CD14-positive monocyte (primary cell): ENCODE measurements at regions not wholly inside any gene's neighbourhood (a gene's known extent, or its start where the extent isn't known, plus 50 kb on each side); places are given as distances from the start of the nearest gene placed in this dataset.

Source experiments
- DNase-seq, 3 donors: peaks; one replicate each; pipeline ENCODE4 v3.0.0-alpha.2; 2011 to 2022
- H2AFZ ChIP-seq: 2 replicates; pipeline ENCODE4 v1.6.0; 2012; ENCODE audit warnings: mild to moderate bottlenecking, low read depth, low read length, inconsistent platforms; ENCODE audit not compliant: insufficient read depth, poor library complexity, severe bottlenecking
- H3K27ac ChIP-seq, 2 donors: 1 replicate in 1 of 2; 2 replicates in 1 of 2; pipeline ENCODE4 v1.5.1; 2012 to 2013; ENCODE audit warnings: low read length in 2 of 2, control low read depth in 1 of 2, inconsistent platforms in 1 of 2, low read depth in 1 of 2, mild to moderate bottlenecking in 1 of 2
- H3K27me3 ChIP-seq, 2 donors: one replicate each; pipeline versions ENCODE4 v1.6.0 to v1.6.1; 2011 to 2013; ENCODE audit warnings: low read length in 2 of 2; ENCODE audit not compliant: control insufficient read depth in 2 of 2, insufficient read depth in 2 of 2
- H3K36me3 ChIP-seq, 2 donors: replicated peaks in 1 of 2; 1 replicate in 1 of 2; 2 replicates in 1 of 2; pipeline versions ENCODE4 v1.5.1 to v1.6.1; 2012 to 2013; ENCODE audit warnings: low read length in 2 of 2, control low read depth in 1 of 2, inconsistent platforms in 1 of 2, mild to moderate bottlenecking in 1 of 2; ENCODE audit not compliant: insufficient read depth in 2 of 2, control insufficient read depth in 1 of 2
- H3K4me1 ChIP-seq, 2 donors: 1 replicate in 1 of 2; 2 replicates in 1 of 2; pipeline versions ENCODE4 v1.5.1 to v1.6.1; 2012 to 2013; ENCODE audit warnings: low read length in 2 of 2, control low read depth in 1 of 2, inconsistent platforms in 1 of 2, mild to moderate bottlenecking in 1 of 2, moderate library complexity in 1 of 2; ENCODE audit not compliant: insufficient read depth in 2 of 2, control insufficient read depth in 1 of 2
- H3K4me2 ChIP-seq: replicated peaks from 2 replicates; pipeline ENCODE3; 2012; ENCODE audit warnings: low read length, moderate library complexity, mild to moderate bottlenecking; ENCODE audit not compliant: poor library complexity, severe bottlenecking; ENCODE audit errors: extremely low read depth
- H3K4me3 ChIP-seq, 3 experiments: fragments of 200-600 bp in 1 of 3; sonication (generic) in 1 of 3; replicated peaks in 1 of 3; 1 replicate in 2 of 3; 2 replicates in 1 of 3; pipeline ENCODE4 v1.5.1; 2011 to 2013; ENCODE audit warnings: low read length in 3 of 3, mild to moderate bottlenecking in 3 of 3, control low read depth in 2 of 3, low read depth in 2 of 3, inconsistent platforms in 1 of 3, moderate library complexity in 1 of 3
- H3K79me2 ChIP-seq: 2 replicates; pipeline ENCODE4 v1.6.0; 2012; ENCODE audit warnings: mild to moderate bottlenecking, control low read depth, inconsistent platforms, low read length, moderate library complexity; ENCODE audit not compliant: insufficient read depth
- H3K9ac ChIP-seq: 2 replicates; pipeline ENCODE4 v1.6.0; 2017; ENCODE audit warnings: low read length, mild to moderate bottlenecking; ENCODE audit not compliant: insufficient read depth, poor library complexity, severe bottlenecking
- H3K9me3 ChIP-seq, 2 donors: replicated peaks in 1 of 2; 1 replicate in 1 of 2; 2 replicates in 1 of 2; pipeline versions ENCODE4 v1.5.1 to v1.6.1; 2012 to 2013; ENCODE audit warnings: low read length in 2 of 2, control low read depth in 1 of 2; ENCODE audit not compliant: control insufficient read depth in 1 of 2, insufficient read depth in 1 of 2
- H4K20me1 ChIP-seq: 2 replicates; pipeline ENCODE4 v1.6.0; 2012; ENCODE audit warnings: mild to moderate bottlenecking, low read length, control low read depth, moderate library complexity; ENCODE audit not compliant: insufficient read depth
- H3K27ac Mint-ChIP-seq, 7 donors: one replicate each; pipeline ENCODE4 v1.8.0; 2020; ENCODE audit warnings: mild to moderate bottlenecking in 7 of 7, mixed read lengths in 7 of 7, moderate library complexity in 6 of 7, inconsistent platforms in 2 of 7
- H3K27me3 Mint-ChIP-seq, 3 donors: one replicate each; pipeline ENCODE4 v1.8.0; 2021 to 2022; ENCODE audit warnings: low read depth in 3 of 3, mild to moderate bottlenecking in 3 of 3, mixed read lengths in 3 of 3, moderate library complexity in 3 of 3, inconsistent platforms in 1 of 3
- H3K36me3 Mint-ChIP-seq, 2 donors: one replicate each; pipeline ENCODE4 v1.8.0; 2020; ENCODE audit warnings: mixed read lengths in 2 of 2, inconsistent platforms in 1 of 2, mild to moderate bottlenecking in 1 of 2
- H3K4me1 Mint-ChIP-seq: one replicate; pipeline ENCODE4 v1.8.0; 2020; ENCODE audit warnings: mild to moderate bottlenecking, mixed read lengths
- H3K4me3 Mint-ChIP-seq, 2 donors: one replicate each; pipeline ENCODE4 v1.8.0; 2020; ENCODE audit warnings: mild to moderate bottlenecking in 2 of 2, mixed read lengths in 2 of 2, moderate library complexity in 1 of 2
- H3K9me3 Mint-ChIP-seq, 7 donors: one replicate each; pipeline ENCODE4 v1.8.0; 2020 to 2022; ENCODE audit warnings: mixed read lengths in 7 of 7, mild to moderate bottlenecking in 6 of 7, moderate library complexity in 6 of 7, inconsistent platforms in 2 of 7
- WGBS: methylation state at CpG from one replicate; pipeline ENCODE4 v1.1.5; 2013; ENCODE audit warnings: missing lambda C conversion rate; ENCODE audit not compliant: insufficient coverage; 5-methylcytosine and 5-hydroxymethylcytosine counted together
- intact Hi-C, 2 donors: fragments of 100-400 bp; cut with micrococcal nuclease; formaldehyde crosslinking; loops; one replicate each; pipeline versions ENCODE4 v1.15.0 to v1.15.1; 2023
- TF ChIP-seq, protein P1 (sequence below): fragments of 200-600 bp; IDR thresholded peaks from one replicate; pipeline ENCODE4 v1.8.0; 2022; ENCODE audit warnings: antibody characterized with exemption, mild to moderate bottlenecking

GRCh38 chrX:125094901-125095300 is 224.8 kb upstream of the TEX13C start:
- Mint-ChIP-seq H3K27ac (no peak overlapping the region), H3K4me3 (no peak overlapping the region), H3K36me3 (no peaks in the 10 kb centered on the region), H3K9me3 (peaks cover 0 to 2% (median 0%) of the 10 kb centered on the region in 7 donors), H3K27me3 (no peaks in the 10 kb centered on the region), H3K4me1 (no peaks in the 10 kb centered on the region)
- no peak overlapping the region for H3K27ac ChIP-seq
- H3K36me3 ChIP-seq: no peaks in the 10 kb centered on the region
- no peaks in the 10 kb centered on the region for H3K4me1 ChIP-seq
- no peak overlapping the region for H3K4me3 ChIP-seq
- H3K4me2 ChIP-seq: no peak overlapping the region
- H3K9ac ChIP-seq: no peak overlapping the region
- no peak overlapping the region for H2AFZ ChIP-seq
- TF ChIP-seq, protein P1, sequence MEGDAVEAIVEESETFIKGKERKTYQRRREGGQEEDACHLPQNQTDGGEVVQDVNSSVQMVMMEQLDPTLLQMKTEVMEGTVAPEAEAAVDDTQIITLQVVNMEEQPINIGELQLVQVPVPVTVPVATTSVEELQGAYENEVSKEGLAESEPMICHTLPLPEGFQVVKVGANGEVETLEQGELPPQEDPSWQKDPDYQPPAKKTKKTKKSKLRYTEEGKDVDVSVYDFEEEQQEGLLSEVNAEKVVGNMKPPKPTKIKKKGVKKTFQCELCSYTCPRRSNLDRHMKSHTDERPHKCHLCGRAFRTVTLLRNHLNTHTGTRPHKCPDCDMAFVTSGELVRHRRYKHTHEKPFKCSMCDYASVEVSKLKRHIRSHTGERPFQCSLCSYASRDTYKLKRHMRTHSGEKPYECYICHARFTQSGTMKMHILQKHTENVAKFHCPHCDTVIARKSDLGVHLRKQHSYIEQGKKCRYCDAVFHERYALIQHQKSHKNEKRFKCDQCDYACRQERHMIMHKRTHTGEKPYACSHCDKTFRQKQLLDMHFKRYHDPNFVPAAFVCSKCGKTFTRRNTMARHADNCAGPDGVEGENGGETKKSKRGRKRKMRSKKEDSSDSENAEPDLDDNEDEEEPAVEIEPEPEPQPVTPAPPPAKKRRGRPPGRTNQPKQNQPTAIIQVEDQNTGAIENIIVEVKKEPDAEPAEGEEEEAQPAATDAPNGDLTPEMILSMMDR: no peak
- H3K27me3 ChIP-seq: no peaks in the 10 kb centered on the region
- no peaks in the 10 kb centered on the region for H3K9me3 ChIP-seq
- no peak for DNase-seq
- H3K79me2 ChIP-seq: no peaks in the 10 kb centered on the region
- H4K20me1 ChIP-seq: no peaks in the 10 kb centered on the region
- intact Hi-C loops: no loop called here

DNA sequence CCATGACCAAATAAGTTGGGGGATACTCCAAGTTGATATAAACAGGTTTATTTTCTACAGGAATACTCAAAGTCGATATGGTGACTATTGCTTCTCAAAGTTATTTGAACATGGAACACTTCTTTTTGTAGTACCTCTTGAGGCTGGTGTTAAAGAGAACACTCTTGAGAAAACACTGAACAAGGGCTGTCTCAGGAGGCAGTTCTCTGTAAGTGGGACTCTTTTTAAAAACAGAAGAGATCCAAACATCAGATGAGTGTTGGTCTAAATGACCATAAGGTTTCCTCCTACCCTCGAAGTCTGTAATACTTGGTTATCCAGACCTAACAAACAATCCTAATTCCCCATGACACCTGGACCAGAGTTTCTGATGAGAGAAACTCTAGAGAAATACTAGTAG is 223.2 kb upstream of the TEX13C start:
- H3K27me3 Mint-ChIP-seq: no peaks in the 10 kb centered on the region
- Histone ChIP-seq H3K27me3 (no peaks in the 10 kb centered on the region), H3K9ac (no peak overlapping the region), H3K4me1 (no peaks in the 10 kb centered on the region), H2AFZ (no peak overlapping the region), H3K79me2 (no peaks in the 10 kb centered on the region), H3K27ac (no peak overlapping the region), H3K4me2 (no peak overlapping the region), H3K36me3 (no peaks in the 10 kb centered on the region), H3K4me3 (no peak overlapping the region), H3K9me3 (no peaks in the 10 kb centered on the region), H4K20me1 (no peaks in the 10 kb centered on the region)
- H3K36me3 Mint-ChIP-seq: no peaks in the 10 kb centered on the region
- no peaks in the 10 kb centered on the region for H3K9me3 Mint-ChIP-seq
- no peak overlapping the region for H3K27ac Mint-ChIP-seq
- TF ChIP-seq, protein P1: no peak
- no peaks in the 10 kb centered on the region for H3K4me1 Mint-ChIP-seq
- no peak overlapping the region for H3K4me3 Mint-ChIP-seq
- intact Hi-C loops: no loop called here
- no CpG with 5 or more reads among the region's 2 CpGs for WGBS
- no peak for DNase-seq
